Upper lobe of left lung (tissue), 6 donors: ENCODE measurements at regions not wholly inside any gene's neighbourhood (a gene's known extent, or its start where the extent isn't known, plus 50 kb on each side); places are given as distances from the start of the nearest gene placed in this dataset.

Experiments used
- ATAC-seq, 2 donors: fragments of 200-7000 bp; cut with Tn5 transposase; one replicate each; pipeline ENCODE4 v1.9.1; 2022; ENCODE audit warnings: mild to moderate bottlenecking in 2 of 2, moderate library complexity in 2 of 2; ENCODE audit not compliant: low FRiP score in 2 of 2
- DNase-seq, 2 donors: peaks; one replicate each; pipeline ENCODE4 v3.0.0-alpha.2; 2019 to 2020
- H3K27ac ChIP-seq, 4 donors: fragments of 200-600 bp; sonication (generic); one replicate each; pipeline ENCODE4 v1.5.1; 2016 to 2019
- H3K27me3 ChIP-seq, 4 donors: fragments of 200-600 bp; sonication (generic); one replicate each; pipeline ENCODE4 v1.5.1; 2017 to 2019
- H3K36me3 ChIP-seq, 4 donors: fragments of 200-600 bp; sonication (generic); one replicate each; pipeline ENCODE4 v1.5.1; 2016 to 2019
- H3K4me1 ChIP-seq, 4 donors: fragments of 200-600 bp; sonication (generic); one replicate each; pipeline ENCODE4 v1.5.1; 2018 to 2019
- H3K4me3 ChIP-seq, 4 donors: fragments of 200-600 bp; sonication (generic); one replicate each; pipeline ENCODE4 v1.5.1; 2017 to 2019; ENCODE audit warnings: mild to moderate bottlenecking in 2 of 4, moderate library complexity in 1 of 4
- H3K9me3 ChIP-seq, 4 donors: fragments of 200-600 bp; sonication (generic); one replicate each; pipeline ENCODE4 v1.5.1; 2018 to 2019
- CTCF ChIP-seq, 6 experiments: fragments of 450-650 bp in 4 of 6; fragments of 200-600 bp in 2 of 6; sonication (generic) in 2 of 6; IDR thresholded peaks; one replicate each; pipeline ENCODE4 v1.5.1; 2016 to 2019; ENCODE audit warnings: antibody characterized with exemption in 6 of 6
- EP300 ChIP-seq, 4 donors: sonication (generic); formaldehyde crosslinking; IDR thresholded peaks; one replicate each; pipeline ENCODE4 v1.5.1; 2017; ENCODE audit warnings: antibody characterized with exemption in 4 of 4, control low read depth in 2 of 4
- POLR2A ChIP-seq, 4 donors: fragments of 450-650 bp; IDR thresholded peaks; one replicate each; pipeline ENCODE4 v1.5.1; 2016 to 2017; ENCODE audit warnings: antibody characterized with exemption in 4 of 4, mild to moderate bottlenecking in 2 of 4
- POLR2AphosphoS5 ChIP-seq, 2 donors: sonication (generic); formaldehyde crosslinking; IDR thresholded peaks; one replicate each; pipeline ENCODE4 v1.5.1; 2017; ENCODE audit warnings: antibody characterized with exemption in 2 of 2
- WGBS, 2 donors: methylation state at CpG; one replicate each; pipeline ENCODE4 v1.1.5; 2017 to 2018; 5-methylcytosine and 5-hydroxymethylcytosine counted together
- donor health status: DM: no; HTN: no; CAD: no; lungs with moderate emphysema.
- donor health status: DM: no; HTN: yes; CAD: no; lungs with severe emphysema.

DNA sequence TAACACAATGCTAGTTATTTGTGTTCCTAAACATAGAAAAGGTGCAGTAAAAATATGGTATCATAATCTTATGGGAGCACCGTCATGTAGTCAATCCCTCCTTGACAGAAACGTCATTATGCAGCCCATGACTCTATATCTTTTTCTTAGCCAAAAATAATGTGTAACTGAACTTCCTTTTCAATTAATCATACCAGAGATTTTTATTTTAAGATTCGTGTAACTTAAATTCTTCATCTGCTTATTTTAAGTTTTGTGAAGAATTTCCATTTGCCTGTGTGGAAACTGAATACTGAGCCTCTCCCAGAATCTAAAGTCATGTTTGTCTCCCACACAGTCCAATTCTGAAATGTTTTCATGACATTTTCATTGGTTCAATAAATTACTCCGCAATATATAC, 699.1 kb downstream of the KCNA4 start:
- no peaks in the 10 kb centered on the region for H3K27me3 ChIP-seq
- no peaks in the 10 kb centered on the region for H3K4me1 ChIP-seq
- no peak overlapping the region for H3K4me3 ChIP-seq
- ATAC-seq: no peak
- H3K36me3 ChIP-seq: no peaks in the 10 kb centered on the region
- no peaks in the 10 kb centered on the region for H3K9me3 ChIP-seq
- no peak for DNase-seq
- no peak for TF ChIP-seq POLR2AphosphoS5 (IDR thresholded peaks at IDR 0.05)
- WGBS, 2 donors: 81 to 86% methylated on average over 4 of the region's 4 CpGs
- no peak overlapping the region for H3K27ac ChIP-seq

DNA sequence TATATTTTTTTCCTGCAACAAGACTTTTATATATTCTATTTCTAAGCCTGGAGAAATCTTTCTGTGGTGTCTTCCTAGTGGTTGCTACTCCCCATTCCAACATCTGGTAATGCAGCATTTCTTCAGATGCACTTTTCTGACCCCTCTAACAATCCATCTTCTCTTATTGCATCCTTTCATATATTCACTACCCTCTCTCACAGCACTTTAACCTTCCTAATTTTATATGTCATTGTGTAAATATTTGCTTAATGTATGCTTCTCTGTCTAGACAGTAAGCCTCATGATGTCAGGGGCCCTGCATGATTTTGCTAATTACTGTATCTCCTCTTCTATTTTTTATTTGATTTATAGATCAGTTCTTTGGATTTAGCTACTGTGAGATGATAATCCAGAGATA, 701.6 kb downstream of the KCNA4 start:
- no peak overlapping the region for H3K4me3 ChIP-seq
- no peaks in the 10 kb centered on the region for H3K36me3 ChIP-seq
- no peaks in the 10 kb centered on the region for H3K4me1 ChIP-seq
- no peaks in the 10 kb centered on the region for H3K27me3 ChIP-seq
- TF ChIP-seq POLR2AphosphoS5 (IDR thresholded peaks at IDR 0.05) (no peak), POLR2A (IDR thresholded peaks at IDR 0.05) (no peak)
- no peaks in the 10 kb centered on the region for H3K9me3 ChIP-seq
- no peak for ATAC-seq
- DNase-seq: no peak
- no peak overlapping the region for H3K27ac ChIP-seq

- no peak for TF ChIP-seq POLR2AphosphoS5 (IDR thresholded peaks at IDR 0.05)
- TF ChIP-seq CTCF (IDR thresholded peaks at IDR 0.05): no peak
- no peak for TF ChIP-seq EP300 (IDR thresholded peaks at IDR 0.05)
- no peak for TF ChIP-seq POLR2A (IDR thresholded peaks at IDR 0.05)
- 72 to 93% methylated on average over 1 of the region's 1 CpG for WGBS, 2 donors
These were observed 702.6 kb downstream of the KCNA4 start for GRCh38 chr11:29314211-29314610.

GRCh38 chr11:29312812-29313211, 704.0 kb downstream of the KCNA4 start:
- ATAC-seq (no peak), DNase-seq (no peak)
- TF ChIP-seq POLR2A (IDR thresholded peaks at IDR 0.05): no peak
- no peak for TF ChIP-seq CTCF (IDR thresholded peaks at IDR 0.05)
- TF ChIP-seq POLR2AphosphoS5 (IDR thresholded peaks at IDR 0.05): no peak
- no peak for TF ChIP-seq EP300 (IDR thresholded peaks at IDR 0.05)
- no peaks in the 10 kb centered on the region for H3K36me3 ChIP-seq
- no peaks in the 10 kb centered on the region for H3K4me1 ChIP-seq
- H3K27ac ChIP-seq: no peak overlapping the region
- H3K9me3 ChIP-seq: no peaks in the 10 kb centered on the region
- H3K27me3 ChIP-seq: no peaks in the 10 kb centered on the region
- no peak overlapping the region for H3K4me3 ChIP-seq

More at GRCh38 chr11:29314211-29314610, 702.6 kb downstream of the KCNA4 start:
- Histone ChIP-seq H3K4me1 (no peaks in the 10 kb centered on the region), H3K4me3 (no peak overlapping the region), H3K9me3 (no peaks in the 10 kb centered on the region), H3K27me3 (no peaks in the 10 kb centered on the region), H3K27ac (no peak overlapping the region), H3K36me3 (no peaks in the 10 kb centered on the region)
- DNase-seq (no peak), ATAC-seq (no peak)

- H3K27ac ChIP-seq: no peak overlapping the region
- H3K4me3 ChIP-seq: no peak overlapping the region
- 36 to 42% methylated on average over 3 of the region's 3 CpGs for WGBS, 2 donors
- no peaks in the 10 kb centered on the region for H3K27me3 ChIP-seq
- TF ChIP-seq POLR2A (IDR thresholded peaks at IDR 0.05) (no peak), EP300 (IDR thresholded peaks at IDR 0.05) (no peak), CTCF (IDR thresholded peaks at IDR 0.05) (no peak), POLR2AphosphoS5 (IDR thresholded peaks at IDR 0.05) (no peak)
- DNase-seq: no peak
- H3K9me3 ChIP-seq: no peaks in the 10 kb centered on the region
- H3K36me3 ChIP-seq: no peaks in the 10 kb centered on the region
- no peak for ATAC-seq
- no peaks in the 10 kb centered on the region for H3K4me1 ChIP-seq
These were observed 706.0 kb downstream of the KCNA4 start for GRCh38 chr11:29310725-29311342.

DNA sequence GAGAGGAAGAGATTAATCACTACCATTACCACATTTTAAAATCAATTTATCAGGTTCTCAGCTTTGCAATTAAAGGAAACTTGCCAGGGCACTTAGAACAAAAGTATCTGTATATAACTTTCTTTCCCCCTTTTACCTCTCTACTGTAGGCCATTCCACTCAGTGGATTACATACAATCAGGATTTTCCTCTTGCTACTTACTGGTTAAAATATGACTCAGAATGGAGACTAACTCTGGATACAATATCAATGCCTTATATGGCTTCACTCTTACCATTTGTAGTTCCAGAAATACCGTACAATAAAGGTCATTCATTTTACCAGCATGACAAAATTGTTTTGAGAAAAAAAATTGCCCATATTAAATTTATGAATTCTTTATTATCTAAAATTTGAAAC, 706.8 kb downstream of the KCNA4 start:
- ATAC-seq (peak in 1 of 2 donors; percentile 31), DNase-seq (no peak)
- Histone ChIP-seq H3K36me3 (no peaks in the 10 kb centered on the region), H3K27ac (no peak overlapping the region), H3K27me3 (no peaks in the 10 kb centered on the region), H3K9me3 (no peaks in the 10 kb centered on the region), H3K4me3 (no peak overlapping the region), H3K4me1 (no peaks in the 10 kb centered on the region)
- WGBS, 2 donors: 46 to 54% methylated on average over 1 of the region's 1 CpG
- TF ChIP-seq POLR2AphosphoS5 (IDR thresholded peaks at IDR 0.05) (no peak), POLR2A (IDR thresholded peaks at IDR 0.05) (no peak), EP300 (IDR thresholded peaks at IDR 0.05) (no peak), CTCF (IDR thresholded peaks at IDR 0.05) (no peak)
